ENCODE measurements at regions not wholly inside any gene's neighbourhood (a gene's known extent, or its start where the extent isn't known, plus 50 kb on each side); places are given as distances from the start of the nearest gene placed in this dataset.

- ATAC-seq (replicated peaks): no peak
- Mint-ChIP-seq H3K9me3 (peaks cover 0 to 3% of the 10 kb centered on the region in 2 donors), H3K27ac (no peak overlapping the region), H3K36me3 (ENCODE audit: insufficient read depth) (no peaks in the 10 kb centered on the region), H3K4me1 (ENCODE audit: low read depth in 2 of 2) (no peaks in the 10 kb centered on the region), H3K4me3 (no peak overlapping the region), H3K27me3 (peaks cover 0 to 24% of the 10 kb centered on the region in 2 donors)
- DNase-seq: no peak
Measured at GRCh38 chr13:111923439-111923838, 143.5 kb upstream of the SOX1 start.

GRCh38 chr13:111923991-111924677 lies 142.8 kb upstream of the SOX1 start:
- Mint-ChIP-seq H3K27me3 (peaks cover 0 to 24% of the 10 kb centered on the region in 2 donors), H3K27ac (no peak overlapping the region), H3K4me1 (ENCODE audit: low read depth in 2 of 2) (no peaks in the 10 kb centered on the region), H3K9me3 (peaks cover 0 to 3% of the 10 kb centered on the region in 2 donors), H3K36me3 (ENCODE audit: insufficient read depth) (no peaks in the 10 kb centered on the region), H3K4me3 (no peak overlapping the region)
- ATAC-seq (replicated peaks): no peak
- DNase-seq: no peak

- no peak for ATAC-seq (replicated peaks)
- no peak for DNase-seq
- Mint-ChIP-seq H3K27me3 (peaks cover 0 to 22% of the 10 kb centered on the region in 2 donors), H3K9me3 (peaks cover 0 to 3% of the 10 kb centered on the region in 2 donors), H3K36me3 (ENCODE audit: insufficient read depth) (no peaks in the 10 kb centered on the region), H3K4me3 (no peak overlapping the region), H3K27ac (no peak overlapping the region), H3K4me1 (ENCODE audit: low read depth in 2 of 2) (no peaks in the 10 kb centered on the region)
Measured at GRCh38 chr13:111924678-111925075, 142.3 kb upstream of the SOX1 start.

- H3K27me3 Mint-ChIP-seq: peaks cover 0 to 17% of the 10 kb centered on the region in 2 donors
- H3K4me1 Mint-ChIP-seq (ENCODE audit: low read depth in 2 of 2): no peaks in the 10 kb centered on the region
- no peak for DNase-seq
- no peak overlapping the region for H3K27ac Mint-ChIP-seq
- no peak for ATAC-seq (replicated peaks)
- peaks cover 0 to 3% of the 10 kb centered on the region in 2 donors for H3K9me3 Mint-ChIP-seq
- no peaks in the 10 kb centered on the region for H3K36me3 Mint-ChIP-seq (ENCODE audit: insufficient read depth)
- H3K4me3 Mint-ChIP-seq: no peak overlapping the region
Measured at GRCh38 chr13:111925146-111925875, 141.6 kb upstream of the SOX1 start.

GRCh38 chr13:111926501-111927180 lies 140.3 kb upstream of the SOX1 start:
- Mint-ChIP-seq H3K4me3 (no peak overlapping the region), H3K27ac (no peak overlapping the region), H3K9me3 (no peaks in the 10 kb centered on the region), H3K27me3 (peaks cover 0 to 17% of the 10 kb centered on the region in 2 donors), H3K36me3 (ENCODE audit: insufficient read depth) (no peaks in the 10 kb centered on the region), H3K4me1 (ENCODE audit: low read depth in 2 of 2) (no peaks in the 10 kb centered on the region)
- DNase-seq: no peak
- ATAC-seq (replicated peaks): no peak

GRCh38 chr13:111927181-111927540 lies 139.8 kb upstream of the SOX1 start:
- DNase-seq (no peak), ATAC-seq (replicated peaks) (no peak)
- no peaks in the 10 kb centered on the region for H3K36me3 Mint-ChIP-seq (ENCODE audit: insufficient read depth)
- no peak overlapping the region for H3K27ac Mint-ChIP-seq
- H3K27me3 Mint-ChIP-seq: peaks cover 0 to 17% of the 10 kb centered on the region in 2 donors
- peaks cover 0 to 4% of the 10 kb centered on the region in 2 donors for H3K9me3 Mint-ChIP-seq
- H3K4me3 Mint-ChIP-seq: no peak overlapping the region
- no peaks in the 10 kb centered on the region for H3K4me1 Mint-ChIP-seq (ENCODE audit: low read depth in 2 of 2)

- Mint-ChIP-seq H3K9me3 (peaks cover 2 to 14% of the 10 kb centered on the region in 2 donors), H3K4me3 (no peak overlapping the region), H3K27me3 (peaks cover 0 to 9% of the 10 kb centered on the region in 2 donors), H3K27ac (no peak overlapping the region), H3K4me1 (ENCODE audit: low read depth in 2 of 2) (no peaks in the 10 kb centered on the region), H3K36me3 (ENCODE audit: insufficient read depth) (no peaks in the 10 kb centered on the region)
- no peak for ATAC-seq (replicated peaks)
- DNase-seq: no peak
Measured at GRCh38 chr13:111929036-111929616, 137.8 kb upstream of the SOX1 start.

- Mint-ChIP-seq H3K36me3 (ENCODE audit: insufficient read depth) (no peaks in the 10 kb centered on the region), H3K27ac (no peak overlapping the region), H3K27me3 (peaks cover 16 to 25% of the 10 kb centered on the region in 2 donors), H3K4me1 (ENCODE audit: low read depth in 2 of 2) (no peaks in the 10 kb centered on the region), H3K4me3 (no peak overlapping the region), H3K9me3 (peaks cover 5 to 14% of the 10 kb centered on the region in 2 donors)
- DNase-seq (no peak), ATAC-seq (replicated peaks) (no peak)
Measured at GRCh38 chr13:111936267-111936925, 130.6 kb upstream of the SOX1 start.

GRCh38 chr13:111937777-111938311 lies 129.1 kb upstream of the SOX1 start:
- H3K27ac Mint-ChIP-seq: no peak overlapping the region
- H3K9me3 Mint-ChIP-seq: peaks cover 7% of the 10 kb centered on the region in 2 donors
- ATAC-seq (replicated peaks) (no peak), DNase-seq (no peak)
- no peak overlapping the region for H3K4me3 Mint-ChIP-seq
- H3K4me1 Mint-ChIP-seq (ENCODE audit: low read depth in 2 of 2): no peaks in the 10 kb centered on the region
- H3K27me3 Mint-ChIP-seq: peaks cover 16 to 25% of the 10 kb centered on the region in 2 donors
- no peaks in the 10 kb centered on the region for H3K36me3 Mint-ChIP-seq (ENCODE audit: insufficient read depth)

- Mint-ChIP-seq H3K27ac (no peak overlapping the region), H3K27me3 (peaks cover 16 to 25% of the 10 kb centered on the region in 2 donors), H3K36me3 (ENCODE audit: insufficient read depth) (no peaks in the 10 kb centered on the region), H3K4me1 (ENCODE audit: low read depth in 2 of 2) (no peaks in the 10 kb centered on the region), H3K4me3 (no peak overlapping the region), H3K9me3 (peaks cover 0 to 5% of the 10 kb centered on the region in 2 donors)
- DNase-seq (no peak), ATAC-seq (replicated peaks) (no peak)
Measured at GRCh38 chr13:111938741-111939665, 127.9 kb upstream of the SOX1 start.

- ATAC-seq (replicated peaks): no peak
- Mint-ChIP-seq H3K27me3 (peaks cover 16 to 25% of the 10 kb centered on the region in 2 donors), H3K27ac (no peak overlapping the region), H3K4me3 (no peak overlapping the region), H3K36me3 (ENCODE audit: insufficient read depth) (no peaks in the 10 kb centered on the region), H3K9me3 (peaks cover 0 to 5% of the 10 kb centered on the region in 2 donors), H3K4me1 (ENCODE audit: low read depth in 2 of 2) (no peaks in the 10 kb centered on the region)
- no peak for DNase-seq
Measured at GRCh38 chr13:111939666-111940278, 127.2 kb upstream of the SOX1 start.

GRCh38 chr13:111940892-111941291 lies 126.1 kb upstream of the SOX1 start:
- Mint-ChIP-seq H3K9me3 (peaks cover 0 to 5% of the 10 kb centered on the region in 2 donors), H3K27ac (no peak overlapping the region), H3K4me3 (no peak overlapping the region), H3K36me3 (ENCODE audit: insufficient read depth) (no peaks in the 10 kb centered on the region), H3K27me3 (peaks cover 16 to 28% of the 10 kb centered on the region in 2 donors), H3K4me1 (ENCODE audit: low read depth in 2 of 2) (no peaks in the 10 kb centered on the region)
- DNase-seq (no peak), ATAC-seq (replicated peaks) (no peak)

Measured in effector memory CD8-positive, alpha-beta T cell (primary cell).